Suppressor macrophage treated with lipopolysaccharide for 1 hour (primary cell): ENCODE measurements at regions not wholly inside any gene's neighbourhood (a gene's known extent, or its start where the extent isn't known, plus 50 kb on each side); places are given as distances from the start of the nearest gene placed in this dataset.
A peak's percentile ranks its signal among the peaks of the same experiment; 100 is the strongest.

Source experiments
- DNase-seq, 3 donors: peaks; one replicate each; pipeline ENCODE4 v3.0.0-alpha.2; 2020 to 2022

- DNase-seq: no peak
Measured at GRCh38 chr5:23579566-23579965, 72.2 kb downstream of the PRDM9 start.

GRCh38 chr5:23583081-23583480, 75.7 kb downstream of the PRDM9 start:
- DNase-seq: no peak

GRCh38 chr5:23588841-23589326, 81.5 kb downstream of the PRDM9 start:
- no peak for DNase-seq

- DNase-seq: no peak
Measured at GRCh38 chr5:23591250-23591649, 83.8 kb downstream of the PRDM9 start.

- no peak for DNase-seq
Measured at GRCh38 chr5:23606927-23607326, 99.5 kb downstream of the PRDM9 start.

- no peak for DNase-seq
Measured at GRCh38 chr5:23612701-23613100, 105.3 kb downstream of the PRDM9 start.

- DNase-seq: no peak
Measured at GRCh38 chr5:23613566-23613965, 106.2 kb downstream of the PRDM9 start.

- DNase-seq: no peak
Measured at GRCh38 chr5:23614422-23614821, 107.0 kb downstream of the PRDM9 start.

GRCh38 chr5:23626961-23627360, 119.6 kb downstream of the PRDM9 start:
- DNase-seq: no peak

- DNase-seq: no peak
Measured at GRCh38 chr5:23627976-23628375, 120.6 kb downstream of the PRDM9 start.

GRCh38 chr5:23629396-23629795, 122.0 kb downstream of the PRDM9 start:
- no peak for DNase-seq

- DNase-seq: no peak
Measured at GRCh38 chr5:23631302-23632045, 124.1 kb downstream of the PRDM9 start.

- no peak for DNase-seq
Measured at GRCh38 chr5:23635938-23636337, 128.5 kb downstream of the PRDM9 start.

- DNase-seq: no peak
Measured at GRCh38 chr5:23639326-23639725, 131.9 kb downstream of the PRDM9 start.

GRCh38 chr5:23648656-23649055, 141.2 kb downstream of the PRDM9 start:
- DNase-seq: no peak

GRCh38 chr5:23649594-23649993, 142.2 kb downstream of the PRDM9 start:
- DNase-seq: no peak

GRCh38 chr5:23655674-23656073, 148.3 kb downstream of the PRDM9 start:
- no peak for DNase-seq

GRCh38 chr5:23675456-23675855, 168.0 kb downstream of the PRDM9 start:
- DNase-seq: no peak

GRCh38 chr5:23677996-23678395, 170.6 kb downstream of the PRDM9 start:
- no peak for DNase-seq

- no peak for DNase-seq
Measured at GRCh38 chr5:23684103-23684502, 176.7 kb downstream of the PRDM9 start.

- no peak for DNase-seq
Measured at GRCh38 chr5:23703940-23704855, 196.8 kb downstream of the PRDM9 start.

GRCh38 chr5:23717486-23717885, 210.1 kb downstream of the PRDM9 start:
- peak in 1 of 3 donors; percentile 11 for DNase-seq

GRCh38 chr5:23718564-23718963, 211.2 kb downstream of the PRDM9 start:
- DNase-seq: no peak

GRCh38 chr5:23721336-23721735, 213.9 kb downstream of the PRDM9 start:
- no peak for DNase-seq
